ENCODE measurements at regions not wholly inside any gene's neighbourhood (a gene's known extent, or its start where the extent isn't known, plus 50 kb on each side); places are given as distances from the start of the nearest gene placed in this dataset.

DNA sequence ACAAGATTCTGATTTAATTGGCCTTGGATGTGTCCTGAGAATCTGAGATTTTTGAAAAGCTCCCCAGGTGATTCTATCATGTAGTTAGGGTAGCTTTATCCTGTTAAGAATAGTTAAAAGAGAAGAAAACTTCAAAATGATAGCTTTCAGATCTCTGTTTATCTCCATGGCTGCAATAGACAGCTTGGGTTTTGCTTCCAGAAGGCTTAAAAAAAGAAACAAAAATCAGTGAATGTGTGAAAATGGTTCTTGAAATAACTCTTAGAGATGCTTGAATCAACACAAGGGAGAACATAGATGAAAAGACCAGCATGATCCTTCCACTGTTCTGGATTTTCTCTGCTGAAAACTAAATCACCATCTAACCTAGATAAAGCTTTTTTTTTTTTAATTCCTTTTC, 60.8 kb upstream of the TMC3 start:
- no peaks in the 10 kb centered on the region for H3K9me3 ChIP-seq (ENCODE audit: low read depth, low read length)
- no peak overlapping the region for H3K9ac ChIP-seq (ENCODE audit: insufficient read length)
- TF ChIP-seq EZH2 (IDR thresholded peaks at IDR 0.05) (no peak), FOXP2 (optimal IDR thresholded peaks at IDR 0.05; ENCODE audit: control extremely low read depth, extremely low read length, insufficient read depth) (no peak), POLR2AphosphoS5 (IDR thresholded peaks at IDR 0.05; ENCODE audit: borderline replicate concordance, low read depth, low read length) (no peak)
- no peak for DNase-seq (ENCODE audit: low read depth, low spot score)
- no peak overlapping the region for H3K27ac ChIP-seq
- no peak overlapping the region for H3K4me3 ChIP-seq
- no peaks in the 10 kb centered on the region for H3K36me3 ChIP-seq (ENCODE audit: insufficient read depth, low read length)

DNA sequence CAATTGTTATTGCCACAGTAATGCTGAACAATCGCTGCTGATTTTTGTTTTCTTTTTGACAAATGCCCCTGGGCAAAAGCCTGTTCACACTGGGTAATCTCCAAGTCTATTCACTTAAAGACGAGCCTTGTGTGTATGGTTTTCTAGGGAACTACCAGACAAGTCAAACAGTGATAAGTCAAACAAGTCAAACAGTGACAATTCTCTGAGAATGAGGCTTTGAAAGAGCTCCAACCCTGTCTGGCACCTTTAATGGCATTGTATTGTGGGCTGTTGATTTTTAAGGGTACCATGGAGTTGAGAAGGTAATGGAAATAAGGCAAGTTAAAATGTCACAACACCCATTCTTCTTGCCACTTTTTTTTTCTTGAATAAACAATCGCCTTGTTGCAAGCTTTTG, 59.4 kb upstream of the TMC3 start:
- Histone ChIP-seq H3K9ac (ENCODE audit: insufficient read length) (no peak overlapping the region), H3K36me3 (ENCODE audit: insufficient read depth, low read length) (no peaks in the 10 kb centered on the region), H3K4me3 (no peak overlapping the region), H3K9me3 (ENCODE audit: low read depth, low read length) (no peaks in the 10 kb centered on the region), H3K27ac (no peak overlapping the region)
- no peak for DNase-seq (ENCODE audit: low read depth, low spot score)
- no peak for TF ChIP-seq POLR2AphosphoS5 (IDR thresholded peaks at IDR 0.05; ENCODE audit: borderline replicate concordance, low read depth, low read length)
- no peak for TF ChIP-seq EZH2 (IDR thresholded peaks at IDR 0.05)
- TF ChIP-seq FOXP2 (optimal IDR thresholded peaks at IDR 0.05; ENCODE audit: control extremely low read depth, extremely low read length, insufficient read depth): no peak

DNA sequence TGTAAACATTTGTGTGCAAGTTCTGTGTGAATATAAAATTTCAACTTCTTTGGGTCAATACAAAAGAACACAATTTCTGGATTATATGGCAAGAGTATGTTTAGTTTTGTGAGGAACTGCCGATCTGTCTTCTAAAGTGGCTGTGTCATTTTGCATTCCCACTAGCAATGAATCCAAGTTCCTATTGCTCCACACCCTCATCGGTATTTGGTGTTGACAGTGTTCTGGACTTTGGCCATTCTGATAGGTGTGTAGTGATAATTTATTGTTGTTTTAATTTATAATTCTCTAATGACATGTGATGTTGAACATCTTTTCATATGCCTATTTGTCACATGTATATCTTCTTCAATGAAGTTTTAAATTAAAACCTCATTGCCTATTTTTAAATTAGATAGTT, 58.2 kb upstream of the TMC3 start:
- H3K9ac ChIP-seq (ENCODE audit: insufficient read length): no peak overlapping the region
- TF ChIP-seq EZH2 (IDR thresholded peaks at IDR 0.05): no peak
- no peak for TF ChIP-seq FOXP2 (optimal IDR thresholded peaks at IDR 0.05; ENCODE audit: control extremely low read depth, extremely low read length, insufficient read depth)
- no peak for TF ChIP-seq POLR2AphosphoS5 (IDR thresholded peaks at IDR 0.05; ENCODE audit: borderline replicate concordance, low read depth, low read length)
- H3K9me3 ChIP-seq (ENCODE audit: low read depth, low read length): no peaks in the 10 kb centered on the region
- no peaks in the 10 kb centered on the region for H3K36me3 ChIP-seq (ENCODE audit: insufficient read depth, low read length)
- H3K27ac ChIP-seq: no peak overlapping the region
- no peak overlapping the region for H3K4me3 ChIP-seq
- no peak for DNase-seq (ENCODE audit: low read depth, low spot score)

DNA sequence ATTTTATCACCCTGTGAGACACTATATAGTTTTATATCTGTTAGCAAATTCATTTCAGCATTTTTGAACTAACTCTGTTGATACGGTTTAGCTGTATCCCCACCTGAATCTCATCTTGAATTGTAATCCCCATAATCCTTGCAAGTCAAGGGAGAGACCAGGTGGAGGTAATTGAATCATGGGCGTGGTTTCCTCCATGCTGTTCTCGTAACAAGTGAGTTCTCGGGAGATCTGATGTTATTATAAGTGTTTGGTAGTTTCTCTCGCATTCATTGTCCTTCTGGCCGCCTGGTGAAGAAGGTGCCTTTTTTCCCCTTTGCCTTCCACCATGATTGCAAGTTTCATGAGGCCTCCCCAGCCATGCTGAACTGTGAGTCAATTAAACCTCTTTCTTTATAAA, 53.2 kb upstream of the TMC3 start:
- no peak overlapping the region for H3K4me3 ChIP-seq
- TF ChIP-seq POLR2AphosphoS5 (IDR thresholded peaks at IDR 0.05; ENCODE audit: borderline replicate concordance, low read depth, low read length): no peak
- no peak for TF ChIP-seq EZH2 (IDR thresholded peaks at IDR 0.05)
- no peak for TF ChIP-seq FOXP2 (optimal IDR thresholded peaks at IDR 0.05; ENCODE audit: control extremely low read depth, extremely low read length, insufficient read depth)
- H3K9me3 ChIP-seq (ENCODE audit: low read depth, low read length): no peaks in the 10 kb centered on the region

DNA sequence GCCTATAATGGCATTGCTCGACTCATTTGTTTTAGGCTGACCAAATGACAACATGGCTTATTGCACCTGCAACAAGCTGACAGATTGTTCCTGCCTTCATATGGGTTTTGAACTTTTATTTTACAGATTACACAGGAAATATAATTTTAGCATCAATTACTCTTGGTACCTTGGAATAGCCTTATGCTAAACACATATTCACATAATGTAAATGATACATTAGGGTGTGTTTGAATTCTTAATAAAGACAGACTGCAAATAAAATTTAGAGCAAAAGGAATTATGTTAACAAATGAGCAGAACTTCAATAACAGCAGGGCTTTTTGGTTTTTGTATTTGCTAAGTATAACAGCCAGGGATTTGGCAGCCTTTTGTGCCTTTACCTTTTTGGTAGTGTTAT, 51.9 kb upstream of the TMC3 start:
- DNase-seq (ENCODE audit: low read depth, low spot score): no peak
- Histone ChIP-seq H3K36me3 (ENCODE audit: insufficient read depth, low read length) (no peaks in the 10 kb centered on the region), H3K9ac (ENCODE audit: insufficient read length) (no peak overlapping the region), H3K4me3 (no peak overlapping the region), H3K9me3 (ENCODE audit: low read depth, low read length) (no peaks in the 10 kb centered on the region), H3K27ac (no peak overlapping the region)
- TF ChIP-seq FOXP2 (optimal IDR thresholded peaks at IDR 0.05; ENCODE audit: control extremely low read depth, extremely low read length, insufficient read depth) (no peak), POLR2AphosphoS5 (IDR thresholded peaks at IDR 0.05; ENCODE audit: borderline replicate concordance, low read depth, low read length) (no peak), EZH2 (IDR thresholded peaks at IDR 0.05) (no peak)

More for the DNA sequence above, 53.2 kb upstream of the TMC3 start:
- no peak for DNase-seq (ENCODE audit: low read depth, low spot score)
- H3K9ac ChIP-seq (ENCODE audit: insufficient read length): no peak overlapping the region
- no peak overlapping the region for H3K27ac ChIP-seq
- no peaks in the 10 kb centered on the region for H3K36me3 ChIP-seq (ENCODE audit: insufficient read depth, low read length)

Data from SK-N-MC (cell line).